ENCODE measurements at regions not wholly inside any gene's neighbourhood (a gene's known extent, or its start where the extent isn't known, plus 50 kb on each side); places are given as distances from the start of the nearest gene placed in this dataset.

- in situ Hi-C loops (cut with MboI; ENCODE audit: low pct_unique_long_range_greater_than_20kb, low sequenced_read_pairs, unreplicated experiment), result no loop called here
- DNase-seq (ENCODE audit: low spot score), result no peak
- no peak for TF ChIP-seq CTCF (IDR thresholded peaks at IDR 0.05; ENCODE audit: extremely low read depth, insufficient read depth, missing control alignments)
Observed at GRCh38 chr3:193777524-193777923, 184.5 kb downstream of the OPA1 start.

DNA sequence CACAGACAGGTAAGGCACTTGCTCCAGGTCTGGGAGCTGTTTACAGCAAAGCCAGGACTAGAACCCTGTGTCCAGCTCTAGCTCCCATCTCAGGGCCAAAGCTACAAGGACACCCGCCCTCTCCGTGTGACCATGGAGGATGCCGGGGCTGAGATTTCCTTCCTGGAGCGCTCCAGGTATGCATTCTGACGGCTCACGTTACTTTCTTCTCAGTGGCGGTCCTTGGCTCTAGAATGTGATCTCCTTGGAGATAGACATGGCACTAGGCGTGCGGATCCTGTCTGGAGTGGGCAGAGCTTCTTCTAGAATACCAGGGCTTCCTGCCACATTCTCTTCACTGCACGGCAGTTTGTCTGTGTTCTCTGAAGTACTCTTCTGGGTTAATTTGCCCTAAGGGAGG is 185.7 kb downstream of the OPA1 start:
- no peak for DNase-seq (ENCODE audit: low spot score)
- in situ Hi-C loops (cut with MboI; ENCODE audit: low pct_unique_long_range_greater_than_20kb, low sequenced_read_pairs, unreplicated experiment), result no loop called here
- no peak for TF ChIP-seq CTCF (IDR thresholded peaks at IDR 0.05; ENCODE audit: extremely low read depth, insufficient read depth, missing control alignments)

GRCh38 chr3:193779933-193780332 is 186.9 kb downstream of the OPA1 start:
- no peak for TF ChIP-seq CTCF (IDR thresholded peaks at IDR 0.05; ENCODE audit: extremely low read depth, insufficient read depth, missing control alignments)
- in situ Hi-C loops (cut with MboI; ENCODE audit: low pct_unique_long_range_greater_than_20kb, low sequenced_read_pairs, unreplicated experiment), result no loop called here
- no peak for DNase-seq (ENCODE audit: low spot score)

DNA sequence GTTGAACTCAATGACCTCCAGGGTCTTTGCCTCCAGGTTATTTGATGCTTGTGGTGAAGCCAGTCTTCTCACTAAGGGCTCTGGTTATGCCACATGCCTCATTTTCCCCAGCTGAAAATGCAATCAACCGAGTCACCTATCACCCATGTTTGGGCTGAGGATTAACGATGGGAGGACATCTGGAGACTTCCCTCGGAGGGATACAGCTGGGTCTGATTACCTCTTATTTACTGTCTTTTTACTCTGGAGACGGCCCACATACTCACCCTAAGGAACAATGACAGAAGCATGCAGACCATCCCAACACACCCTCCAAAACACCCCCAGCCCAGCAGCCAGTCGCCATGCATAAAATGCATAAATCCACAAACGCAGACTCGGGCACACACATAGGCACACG is 187.4 kb downstream of the OPA1 start:
- DNase-seq (ENCODE audit: low spot score), result no peak
- TF ChIP-seq CTCF (IDR thresholded peaks at IDR 0.05; ENCODE audit: extremely low read depth, insufficient read depth, missing control alignments), result no peak
- in situ Hi-C loops (cut with MboI; ENCODE audit: low pct_unique_long_range_greater_than_20kb, low sequenced_read_pairs, unreplicated experiment), result no loop called here

DNA sequence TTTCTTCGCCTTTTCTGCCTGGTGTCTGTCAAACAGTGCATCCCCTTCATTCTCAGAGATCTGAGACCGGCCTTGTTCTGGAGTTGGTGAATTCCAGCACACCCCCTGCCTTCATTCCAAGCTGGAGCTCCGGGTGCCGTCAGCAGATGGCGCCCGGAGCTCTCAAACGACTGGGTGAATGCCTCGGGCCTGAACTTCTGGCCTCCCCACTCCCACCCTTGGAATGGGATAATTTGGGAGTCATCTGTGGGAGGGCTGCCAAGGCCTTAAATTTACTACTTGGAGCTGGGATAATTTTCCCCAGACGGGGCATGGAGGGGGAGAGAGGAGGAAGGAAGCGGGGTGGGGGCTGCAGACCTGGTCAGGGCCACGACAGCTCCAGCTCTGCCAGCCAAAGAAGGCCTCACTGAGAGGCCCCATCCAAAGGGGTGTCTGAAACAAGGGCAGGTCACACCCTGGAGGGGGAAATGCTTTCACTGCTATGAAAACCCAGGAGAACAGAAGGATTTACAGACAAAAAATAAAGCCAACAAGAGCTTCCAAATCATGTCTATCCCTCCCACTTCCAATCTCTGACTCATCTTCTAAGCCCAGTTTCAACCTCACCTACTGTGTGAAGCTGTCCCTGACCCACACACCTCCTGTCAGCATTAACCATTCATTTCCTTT is 187.9 kb downstream of the OPA1 start:
- in situ Hi-C loops (cut with MboI; ENCODE audit: low pct_unique_long_range_greater_than_20kb, low sequenced_read_pairs, unreplicated experiment), result no loop called here
- TF ChIP-seq CTCF (IDR thresholded peaks at IDR 0.05; ENCODE audit: extremely low read depth, insufficient read depth, missing control alignments), result peak; percentile 65
- peak; percentile 51 for DNase-seq (ENCODE audit: low spot score)

GRCh38 chr3:193782276-193782647 is 189.3 kb downstream of the OPA1 start:
- TF ChIP-seq CTCF (IDR thresholded peaks at IDR 0.05; ENCODE audit: extremely low read depth, insufficient read depth, missing control alignments), result no peak
- in situ Hi-C loops (cut with MboI; ENCODE audit: low pct_unique_long_range_greater_than_20kb, low sequenced_read_pairs, unreplicated experiment), result no loop called here
- DNase-seq (ENCODE audit: low spot score), result no peak

All from GM13977 (cell line).